ENCODE measurements at regions not wholly inside any gene's neighbourhood (a gene's known extent, or its start where the extent isn't known, plus 50 kb on each side); places are given as distances from the start of the nearest gene placed in this dataset.

DNA sequence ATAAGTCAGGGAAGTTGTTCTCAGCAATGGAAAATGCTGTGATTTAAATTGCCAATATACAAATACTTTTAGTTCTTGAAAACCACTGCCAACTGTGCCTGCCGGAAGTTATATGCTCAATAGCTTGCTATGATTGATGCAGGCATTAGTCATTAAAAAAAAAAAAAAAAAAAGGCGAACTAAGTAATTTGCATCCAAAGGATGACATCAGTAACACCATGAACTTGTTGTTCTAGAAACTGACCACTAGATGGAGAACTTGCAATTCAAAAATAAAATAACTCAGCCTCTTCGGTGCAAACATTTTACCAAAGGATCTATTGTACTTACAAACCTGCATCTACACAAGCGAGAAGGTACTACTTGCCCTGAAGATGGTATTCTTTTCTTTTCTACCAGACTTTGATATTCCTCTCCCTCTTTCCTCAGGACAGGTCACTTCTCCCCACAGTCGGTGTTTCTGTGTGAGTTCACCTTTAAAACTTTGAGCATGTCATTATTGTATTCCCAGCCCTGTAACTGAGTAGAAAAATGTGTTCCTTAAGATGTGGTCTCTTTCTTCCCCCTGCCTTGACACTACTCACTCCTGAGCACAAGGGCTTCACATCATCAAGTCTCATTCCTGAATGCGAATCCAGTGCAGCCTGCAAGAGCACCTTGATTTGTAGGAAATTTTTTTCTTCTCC is 115.0 kb upstream of the VEPH1 start:
- no peak for TF ChIP-seq TSHZ2 (CRISPR knock-in tag; IDR thresholded peaks at IDR 0.05)
- TF ChIP-seq POU6F1 (CRISPR knock-in tag; IDR thresholded peaks at IDR 0.05; ENCODE audit: borderline replicate concordance, low read depth): no peak
- TF ChIP-seq ZNF565 (CRISPR knock-in tag; conservative IDR thresholded peaks at IDR 0.05; ENCODE audit: low read depth): no peak
- TF ChIP-seq RARB (CRISPR knock-in tag; IDR thresholded peaks at IDR 0.05): no peak
- no peak for TF ChIP-seq PPARA (CRISPR knock-in tag; IDR thresholded peaks at IDR 0.05; ENCODE audit: borderline replicate concordance)
- no peak for TF ChIP-seq TOX (CRISPR knock-in tag; IDR thresholded peaks at IDR 0.05; ENCODE audit: borderline replicate concordance)
- TF ChIP-seq CSRNP3 (CRISPR knock-in tag; IDR thresholded peaks at IDR 0.05): no peak
- no peak for TF ChIP-seq ZC3H10 (CRISPR knock-in tag; IDR thresholded peaks at IDR 0.05)
- no peak for TF ChIP-seq ZNF70 (CRISPR knock-in tag; IDR thresholded peaks at IDR 0.05)
- no peak for TF ChIP-seq GLIS3 (CRISPR knock-in tag; IDR thresholded peaks at IDR 0.05)
- no peak for TF ChIP-seq ARNTL (CRISPR knock-in tag; IDR thresholded peaks at IDR 0.05; ENCODE audit: borderline replicate concordance, low read depth)
- no peak for TF ChIP-seq OSR1 (CRISPR knock-in tag; IDR thresholded peaks at IDR 0.05)
- no peak for TF ChIP-seq BACH2 (CRISPR knock-in tag; IDR thresholded peaks at IDR 0.05; ENCODE audit: borderline replicate concordance)
- no peak for TF ChIP-seq CSDC2 (CRISPR knock-in tag; IDR thresholded peaks at IDR 0.05)
- no peak for TF ChIP-seq ZNF8 (CRISPR knock-in tag; IDR thresholded peaks at IDR 0.05)
- no peak for TF ChIP-seq ISL1 (CRISPR knock-in tag; IDR thresholded peaks at IDR 0.05)
- no peak for TF ChIP-seq ZFP3 (CRISPR knock-in tag; IDR thresholded peaks at IDR 0.05)
- no peak for TF ChIP-seq SNAI2 (CRISPR knock-in tag; IDR thresholded peaks at IDR 0.05)
- TF ChIP-seq ZFP30 (CRISPR knock-in tag; IDR thresholded peaks at IDR 0.05): no peak
- peak; percentile 82 for ATAC-seq

DNA sequence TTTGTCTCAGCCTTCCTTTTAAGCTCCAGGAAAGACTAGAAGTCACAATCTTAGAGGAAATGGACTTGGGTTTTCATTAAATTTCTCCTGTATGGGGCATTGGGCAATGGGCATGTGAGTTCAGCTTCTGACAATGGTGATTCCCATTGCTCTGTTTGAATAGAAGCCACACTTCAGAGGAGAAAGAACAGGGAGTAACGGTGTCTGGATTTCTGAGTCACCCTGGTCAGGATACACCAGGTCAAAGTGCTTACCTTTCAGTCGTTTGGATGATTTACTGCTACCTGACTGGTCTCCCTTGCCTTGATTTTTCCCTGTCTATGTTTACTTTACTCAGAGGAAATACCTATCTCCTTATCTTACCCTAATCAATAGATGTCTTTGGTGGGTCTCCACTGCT is 111.7 kb upstream of the VEPH1 start:
- TF ChIP-seq ZFP3 (CRISPR knock-in tag; IDR thresholded peaks at IDR 0.05) (no peak), POU6F1 (CRISPR knock-in tag; IDR thresholded peaks at IDR 0.05; ENCODE audit: borderline replicate concordance, low read depth) (no peak), CSRNP3 (CRISPR knock-in tag; IDR thresholded peaks at IDR 0.05) (no peak), ZNF70 (CRISPR knock-in tag; IDR thresholded peaks at IDR 0.05) (no peak), TOX (CRISPR knock-in tag; IDR thresholded peaks at IDR 0.05; ENCODE audit: borderline replicate concordance) (no peak), CSDC2 (CRISPR knock-in tag; IDR thresholded peaks at IDR 0.05) (no peak), ZFP30 (CRISPR knock-in tag; IDR thresholded peaks at IDR 0.05) (no peak), RARB (CRISPR knock-in tag; IDR thresholded peaks at IDR 0.05) (no peak)
- no peak for ATAC-seq

DNA sequence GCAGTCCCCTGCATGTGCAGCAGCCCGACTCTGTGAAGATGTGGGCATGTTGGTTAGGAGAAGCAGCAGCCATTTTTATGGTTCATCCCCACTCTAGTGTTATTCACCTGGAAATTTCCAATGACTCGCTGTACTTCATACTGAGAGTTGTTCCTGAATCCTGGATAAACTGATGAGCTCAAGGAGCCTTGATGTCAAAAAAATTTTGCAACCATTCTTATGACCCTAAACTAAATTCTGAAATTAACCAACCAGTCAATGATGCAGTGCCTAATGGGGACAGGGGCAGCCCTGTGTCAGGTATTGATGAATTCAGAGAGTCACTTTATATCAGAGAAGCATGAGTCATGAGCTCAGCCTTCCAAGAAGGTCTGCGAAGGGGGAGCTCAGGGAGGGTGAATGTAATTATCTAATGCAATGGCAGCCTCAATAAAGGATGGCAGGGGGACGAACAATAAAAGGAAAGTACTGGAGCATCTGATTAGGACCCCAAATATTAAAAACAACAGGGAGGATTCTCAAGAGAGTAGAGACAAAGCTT is 108.4 kb upstream of the VEPH1 start:
- ATAC-seq: peak; percentile 49; the same call in 2 of the 3 replicates
- TF ChIP-seq ZFP3 (CRISPR knock-in tag; IDR thresholded peaks at IDR 0.05) (no peak), SNAI2 (CRISPR knock-in tag; IDR thresholded peaks at IDR 0.05) (no peak), ZFP30 (CRISPR knock-in tag; IDR thresholded peaks at IDR 0.05) (no peak), PATZ1 (CRISPR knock-in tag; IDR thresholded peaks at IDR 0.05; ENCODE audit: borderline replicate concordance) (no peak), TOX (CRISPR knock-in tag; IDR thresholded peaks at IDR 0.05; ENCODE audit: borderline replicate concordance) (no peak), ARNTL (CRISPR knock-in tag; IDR thresholded peaks at IDR 0.05; ENCODE audit: borderline replicate concordance, low read depth) (no peak), POU6F1 (CRISPR knock-in tag; IDR thresholded peaks at IDR 0.05; ENCODE audit: borderline replicate concordance, low read depth) (no peak), CSDC2 (CRISPR knock-in tag; IDR thresholded peaks at IDR 0.05) (no peak), PPARA (CRISPR knock-in tag; IDR thresholded peaks at IDR 0.05; ENCODE audit: borderline replicate concordance) (no peak)
